Activated CD4-positive, alpha-beta memory T cell treated with anti-CD3 and anti-CD28 coated beads for 36 hours (primary cell): ENCODE measurements at regions not wholly inside any gene's neighbourhood (a gene's known extent, or its start where the extent isn't known, plus 50 kb on each side); places are given as distances from the start of the nearest gene placed in this dataset.

Experiments used
- CTCF ChIA-PET: fragments of 350-600 bp; sonication (Branson Sonifier 250); formaldehyde crosslinking; loops from one replicate; lab custom pipeline; 2021; ENCODE audit warnings: antibody characterized with exemption, inconsistent platforms; lab: Charles Lee
- POLR2A ChIA-PET: fragments of 350-600 bp; sonication (Branson Sonifier 250); formaldehyde crosslinking; loops from one replicate; lab custom pipeline; 2021; ENCODE audit warnings: antibody characterized with exemption; lab: Charles Lee
- DNase-seq: peaks from one replicate; pipeline ENCODE4 v3.0.0-alpha.2; 2020
- H3K27ac Mint-ChIP-seq: one replicate; pipeline ENCODE4 v1.8.0; 2021; ENCODE audit warnings: mixed read lengths
- H3K27me3 Mint-ChIP-seq: one replicate; pipeline ENCODE4 v1.8.0; 2021; ENCODE audit warnings: mixed read lengths
- H3K36me3 Mint-ChIP-seq: one replicate; pipeline ENCODE4 v1.8.0; 2021; ENCODE audit warnings: mixed read lengths
- H3K4me1 Mint-ChIP-seq: one replicate; pipeline ENCODE4 v1.8.0; 2021; ENCODE audit warnings: low read depth, mixed read lengths
- H3K4me3 Mint-ChIP-seq: one replicate; pipeline ENCODE4 v1.8.0; 2021; ENCODE audit warnings: mild to moderate bottlenecking, mixed read lengths
- H3K9me3 Mint-ChIP-seq: one replicate; pipeline ENCODE4 v1.8.0; 2021; ENCODE audit warnings: mixed read lengths
- intact Hi-C: fragments of 100-400 bp; cut with micrococcal nuclease; formaldehyde crosslinking; loops from one replicate; pipeline ENCODE4 v1.15.1; 2023

- no peaks in the 10 kb centered on the region for H3K4me1 Mint-ChIP-seq
- H3K36me3 Mint-ChIP-seq = no peaks in the 10 kb centered on the region
- H3K4me3 Mint-ChIP-seq = no peak overlapping the region
- no peak overlapping the region for H3K27ac Mint-ChIP-seq
- no peaks in the 10 kb centered on the region for H3K9me3 Mint-ChIP-seq
- ChIA-PET POLR2A (no interaction called here), CTCF (no interaction called here)
- no peak for DNase-seq
- intact Hi-C loops = no loop called here
- no peaks in the 10 kb centered on the region for H3K27me3 Mint-ChIP-seq
Measured at GRCh38 chr4:177107288-177107921, 202.3 kb upstream of the NEIL3 start.

- ChIA-PET POLR2A (no interaction called here), CTCF (no interaction called here)
- intact Hi-C loops = no loop called here
- no peak for DNase-seq
- Mint-ChIP-seq H3K27ac (no peak overlapping the region), H3K9me3 (no peaks in the 10 kb centered on the region), H3K4me1 (no peaks in the 10 kb centered on the region), H3K4me3 (no peak overlapping the region), H3K27me3 (no peaks in the 10 kb centered on the region), H3K36me3 (no peaks in the 10 kb centered on the region)
Measured at GRCh38 chr4:177108708-177109107, 201.0 kb upstream of the NEIL3 start.

GRCh38 chr4:177109769-177110168, 199.9 kb upstream of the NEIL3 start:
- Mint-ChIP-seq H3K4me3 (no peak overlapping the region), H3K27ac (no peak overlapping the region), H3K27me3 (no peaks in the 10 kb centered on the region), H3K4me1 (no peaks in the 10 kb centered on the region), H3K9me3 (no peaks in the 10 kb centered on the region), H3K36me3 (no peaks in the 10 kb centered on the region)
- intact Hi-C loops = no loop called here
- DNase-seq = no peak
- CTCF ChIA-PET = no interaction called here
- POLR2A ChIA-PET = no interaction called here

- CTCF ChIA-PET = no interaction called here
- H3K27me3 Mint-ChIP-seq = peaks cover 3% of the 10 kb centered on the region
- intact Hi-C loops = no loop called here
- H3K4me3 Mint-ChIP-seq = no peak overlapping the region
- H3K27ac Mint-ChIP-seq = no peak overlapping the region
- DNase-seq = no peak
- POLR2A ChIA-PET = no interaction called here
- H3K36me3 Mint-ChIP-seq = no peaks in the 10 kb centered on the region
- peaks cover 7% of the 10 kb centered on the region for H3K9me3 Mint-ChIP-seq
- H3K4me1 Mint-ChIP-seq = no peaks in the 10 kb centered on the region
Measured at GRCh38 chr4:177116161-177116560, 193.5 kb upstream of the NEIL3 start.

- ChIA-PET CTCF (no interaction called here), POLR2A (no interaction called here)
- DNase-seq = no peak
- no peak overlapping the region for H3K27ac Mint-ChIP-seq
- H3K9me3 Mint-ChIP-seq = peaks cover 7% of the 10 kb centered on the region
- H3K36me3 Mint-ChIP-seq = no peaks in the 10 kb centered on the region
- intact Hi-C loops = no loop called here
- peaks cover 3% of the 10 kb centered on the region for H3K27me3 Mint-ChIP-seq
- no peaks in the 10 kb centered on the region for H3K4me1 Mint-ChIP-seq
- H3K4me3 Mint-ChIP-seq = no peak overlapping the region
Measured at GRCh38 chr4:177117256-177117655, 192.4 kb upstream of the NEIL3 start.

GRCh38 chr4:177118596-177118995, 191.1 kb upstream of the NEIL3 start:
- no peaks in the 10 kb centered on the region for H3K36me3 Mint-ChIP-seq
- H3K4me3 Mint-ChIP-seq = no peak overlapping the region
- no peak overlapping the region for H3K27ac Mint-ChIP-seq

GRCh38 chr4:177119021-177119471, 190.6 kb upstream of the NEIL3 start:
- Mint-ChIP-seq H3K9me3 (peaks cover 7% of the 10 kb centered on the region), H3K27ac (no peak overlapping the region)

More at GRCh38 chr4:177118596-177118995, 191.1 kb upstream of the NEIL3 start:
- DNase-seq = no peak
- Mint-ChIP-seq H3K4me1 (no peaks in the 10 kb centered on the region), H3K9me3 (peaks cover 7% of the 10 kb centered on the region), H3K27me3 (peaks cover 3% of the 10 kb centered on the region)
- intact Hi-C loops = no loop called here
- POLR2A ChIA-PET = no interaction called here
- CTCF ChIA-PET = no interaction called here

DNA sequence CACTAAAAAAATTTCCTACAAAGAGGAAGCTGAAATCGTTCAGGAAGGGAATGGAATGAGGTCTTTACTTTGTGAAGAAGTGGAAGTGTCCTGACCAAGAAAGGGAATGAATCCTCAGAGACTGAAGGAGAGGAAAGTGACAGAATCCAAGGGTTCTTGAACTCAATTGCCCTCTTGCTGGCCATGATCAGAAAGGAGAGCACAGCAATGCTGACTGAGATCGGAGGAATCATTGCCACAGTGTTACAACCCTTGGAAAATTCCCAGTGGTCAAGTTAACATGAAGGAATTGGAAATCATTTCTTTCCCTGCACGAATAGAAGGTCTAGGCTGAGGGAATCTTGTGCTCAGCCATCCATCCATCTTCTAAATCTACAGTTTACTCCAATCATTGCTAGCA, 190.0 kb upstream of the NEIL3 start:
- POLR2A ChIA-PET = no interaction called here
- intact Hi-C loops = no loop called here
- no peak for DNase-seq

More at GRCh38 chr4:177119021-177119471, 190.6 kb upstream of the NEIL3 start:
- no peaks in the 10 kb centered on the region for H3K4me1 Mint-ChIP-seq
- ChIA-PET CTCF (no interaction called here), POLR2A (no interaction called here)
- H3K4me3 Mint-ChIP-seq = no peak overlapping the region
- peaks cover 3% of the 10 kb centered on the region for H3K27me3 Mint-ChIP-seq
- DNase-seq = no peak
- intact Hi-C loops = no loop called here
- no peaks in the 10 kb centered on the region for H3K36me3 Mint-ChIP-seq

GRCh38 chr4:177123811-177124210, 185.9 kb upstream of the NEIL3 start:
- Mint-ChIP-seq H3K4me3 (no peak overlapping the region), H3K36me3 (no peaks in the 10 kb centered on the region), H3K27ac (no peak overlapping the region), H3K27me3 (no peaks in the 10 kb centered on the region), H3K9me3 (peaks cover 15% of the 10 kb centered on the region), H3K4me1 (no peaks in the 10 kb centered on the region)
- intact Hi-C loops = no loop called here
- DNase-seq = no peak
- POLR2A ChIA-PET = no interaction called here
- CTCF ChIA-PET = no interaction called here

More for the DNA sequence above, 190.0 kb upstream of the NEIL3 start:
- CTCF ChIA-PET = no interaction called here
- Mint-ChIP-seq H3K27ac (no peak overlapping the region), H3K4me1 (no peaks in the 10 kb centered on the region), H3K9me3 (peaks cover 7% of the 10 kb centered on the region), H3K36me3 (no peaks in the 10 kb centered on the region), H3K4me3 (no peak overlapping the region), H3K27me3 (peaks cover 3% of the 10 kb centered on the region)

GRCh38 chr4:177124349-177125064, 185.2 kb upstream of the NEIL3 start:
- H3K9me3 Mint-ChIP-seq = peaks cover 18% of the 10 kb centered on the region
- no peaks in the 10 kb centered on the region for H3K36me3 Mint-ChIP-seq
- DNase-seq = no peak
- ChIA-PET CTCF (no interaction called here), POLR2A (no interaction called here)
- no peak overlapping the region for H3K27ac Mint-ChIP-seq
- no peak overlapping the region for H3K4me3 Mint-ChIP-seq
- intact Hi-C loops = no loop called here
- H3K4me1 Mint-ChIP-seq = no peaks in the 10 kb centered on the region
- H3K27me3 Mint-ChIP-seq = no peaks in the 10 kb centered on the region

- intact Hi-C loops = no loop called here
- Mint-ChIP-seq H3K36me3 (no peaks in the 10 kb centered on the region), H3K4me3 (no peak overlapping the region), H3K9me3 (peaks cover 19% of the 10 kb centered on the region), H3K27ac (no peak overlapping the region), H3K4me1 (no peaks in the 10 kb centered on the region), H3K27me3 (peaks cover 1% of the 10 kb centered on the region)
- no peak for DNase-seq
- ChIA-PET CTCF (no interaction called here), POLR2A (no interaction called here)
Measured at GRCh38 chr4:177125656-177126055, 184.0 kb upstream of the NEIL3 start.

- Mint-ChIP-seq H3K27ac (no peak overlapping the region), H3K4me3 (no peak overlapping the region), H3K27me3 (peaks cover 1% of the 10 kb centered on the region), H3K4me1 (no peaks in the 10 kb centered on the region), H3K36me3 (no peaks in the 10 kb centered on the region), H3K9me3 (peaks cover 17% of the 10 kb centered on the region)
- no peak for DNase-seq
- POLR2A ChIA-PET = no interaction called here
- CTCF ChIA-PET = no interaction called here
- intact Hi-C loops = no loop called here
Measured at GRCh38 chr4:177127658-177128057, 182.0 kb upstream of the NEIL3 start.

- POLR2A ChIA-PET = no interaction called here
Measured at GRCh38 chr4:177128306-177128705, 181.4 kb upstream of the NEIL3 start.

More at GRCh38 chr4:177128306-177128705, 181.4 kb upstream of the NEIL3 start:
- Mint-ChIP-seq H3K27me3 (peaks cover 1% of the 10 kb centered on the region), H3K9me3 (peaks cover 17% of the 10 kb centered on the region), H3K36me3 (no peaks in the 10 kb centered on the region), H3K27ac (no peak overlapping the region), H3K4me3 (no peak overlapping the region), H3K4me1 (no peaks in the 10 kb centered on the region)
- CTCF ChIA-PET = no interaction called here
- DNase-seq = no peak
- intact Hi-C loops = no loop called here
